GM18858 (cell line): ENCODE measurements at regions not wholly inside any gene's neighbourhood (a gene's known extent, or its start where the extent isn't known, plus 50 kb on each side); places are given as distances from the start of the nearest gene placed in this dataset.

Source experiments
- ATAC-seq: cut with Tn5 transposase; IDR thresholded peaks from one replicate; pipeline ENCODE4 v1.9.1; 2021; ENCODE audit not compliant: unreplicated experiment

- ATAC-seq: no peak
These were observed 118.9 kb upstream of the NRP1 start for GRCh38 chr10:33453081-33454025.

DNA sequence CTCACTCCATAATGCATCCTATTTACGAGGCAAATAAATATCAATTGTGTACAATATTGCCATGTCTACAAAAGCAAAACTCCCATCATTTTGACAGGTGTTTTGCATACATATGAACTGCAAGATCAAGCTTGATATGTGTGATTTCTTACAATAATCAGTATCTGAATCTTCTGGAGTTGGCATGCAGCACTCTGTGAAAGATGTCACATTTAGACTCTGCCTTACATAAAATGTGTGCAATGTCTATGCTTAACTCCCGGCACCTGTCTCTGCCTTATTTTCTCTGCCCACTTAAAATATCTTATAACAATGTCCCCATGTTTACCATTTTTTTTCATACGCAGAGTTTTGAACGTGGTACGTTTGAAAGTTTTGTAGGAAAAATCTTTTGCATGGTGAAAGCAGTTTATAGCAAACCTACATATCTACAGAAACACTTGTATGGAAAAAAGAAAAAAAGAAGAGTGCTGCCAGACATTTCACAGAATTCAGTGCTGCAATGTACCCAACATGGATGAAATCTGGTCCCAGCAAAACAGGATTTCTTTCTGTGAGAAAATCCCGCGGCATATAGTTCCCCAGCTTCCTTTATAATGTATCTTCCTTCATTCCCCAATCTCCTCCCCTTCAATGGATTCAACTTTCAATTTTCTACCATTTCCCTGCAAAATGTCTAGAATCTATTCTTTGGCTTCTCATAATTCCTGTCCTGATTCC lies 114.1 kb upstream of the NRP1 start:
- no peak for ATAC-seq

GRCh38 chr10:33441561-33441960 lies 107.1 kb upstream of the NRP1 start:
- no peak for ATAC-seq

DNA sequence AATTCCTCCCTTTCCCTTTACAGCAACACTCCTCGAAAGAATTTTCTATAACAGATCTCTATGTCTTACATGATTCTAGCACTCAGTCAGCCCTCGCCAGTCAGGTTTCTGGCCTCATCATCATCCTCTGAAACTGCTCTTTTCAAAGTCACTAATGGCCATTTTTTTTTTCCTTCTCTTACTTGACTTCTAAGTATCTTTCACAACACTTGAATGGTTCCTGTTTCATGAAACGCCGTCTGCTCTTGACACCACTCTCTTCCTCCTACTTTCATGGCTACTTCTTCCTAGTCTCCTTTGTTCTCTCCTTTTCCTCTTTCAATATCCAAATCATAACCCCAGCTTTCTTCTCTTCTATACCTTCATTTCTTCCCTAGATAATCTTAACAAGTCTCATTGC lies 100.5 kb upstream of the NRP1 start:
- no peak for ATAC-seq

DNA sequence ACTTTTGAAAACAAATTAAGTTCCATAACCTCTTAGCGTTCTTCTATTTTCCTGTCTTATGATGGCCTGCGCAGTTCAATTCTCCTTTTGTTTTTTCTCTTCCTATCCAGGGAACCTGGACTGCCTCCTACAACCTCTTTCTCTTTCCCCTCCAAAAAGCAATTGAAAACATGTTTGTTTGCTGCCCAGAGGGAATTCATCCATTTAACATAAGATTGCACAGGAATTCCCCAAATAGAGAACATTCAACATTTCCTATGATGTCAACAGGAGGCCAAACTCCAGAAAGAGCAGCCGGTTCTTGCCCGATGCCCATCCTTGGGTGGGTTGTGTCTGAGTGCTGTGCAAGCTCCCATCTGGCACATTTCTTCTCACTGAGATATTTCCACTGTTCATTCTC lies 94.2 kb upstream of the NRP1 start:
- ATAC-seq: no peak

DNA sequence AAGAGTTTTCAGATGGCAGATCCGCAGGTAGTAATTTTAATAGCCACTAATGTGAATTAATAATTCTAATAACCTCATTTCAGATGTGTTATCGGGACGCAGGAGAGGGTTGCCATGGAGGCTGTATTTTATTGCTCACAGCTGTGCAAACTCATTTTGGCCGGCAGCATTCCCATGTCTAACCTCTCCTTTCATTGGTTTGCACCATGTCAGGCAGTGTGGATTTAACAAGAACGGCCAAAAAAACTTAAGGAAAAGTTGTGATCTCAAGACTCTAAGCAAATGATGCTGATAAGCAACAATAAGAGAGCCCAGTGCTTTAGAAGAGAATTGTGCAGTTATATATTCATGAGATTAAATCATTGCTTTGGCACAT lies 88.7 kb upstream of the NRP1 start:
- ATAC-seq: no peak

DNA sequence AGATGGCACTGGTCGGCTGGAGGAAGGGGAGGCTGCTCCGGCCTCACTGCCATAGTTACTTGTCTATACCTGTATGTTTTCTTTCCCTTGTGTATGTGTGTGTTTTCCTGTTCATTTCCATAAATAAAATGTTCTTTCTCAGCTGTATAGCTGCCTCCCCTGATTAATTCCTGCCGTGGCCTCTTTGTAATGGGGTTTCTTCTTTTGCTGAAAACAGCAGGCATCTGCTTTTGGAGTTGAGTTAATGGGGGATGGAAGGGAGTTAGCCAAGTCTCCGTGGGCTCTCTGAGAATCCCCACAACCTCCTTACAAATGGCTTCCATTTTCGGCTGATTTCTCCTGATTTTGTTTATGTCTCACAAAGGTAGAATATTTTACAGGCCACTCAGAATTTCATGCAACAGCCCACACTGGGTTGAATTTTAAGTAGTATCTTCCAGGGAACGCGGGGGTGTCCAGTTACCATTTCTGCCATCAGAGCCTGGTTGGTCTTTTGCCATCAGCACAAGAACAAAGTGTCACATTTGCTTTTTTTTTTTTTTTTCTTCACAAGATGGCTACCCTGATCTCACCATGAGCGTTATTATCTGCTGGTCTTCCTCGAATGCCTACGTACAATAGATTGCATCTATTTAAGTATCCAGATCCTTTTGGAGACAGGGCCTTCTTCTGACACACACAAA lies 88.1 kb upstream of the NRP1 start:
- ATAC-seq: no peak

DNA sequence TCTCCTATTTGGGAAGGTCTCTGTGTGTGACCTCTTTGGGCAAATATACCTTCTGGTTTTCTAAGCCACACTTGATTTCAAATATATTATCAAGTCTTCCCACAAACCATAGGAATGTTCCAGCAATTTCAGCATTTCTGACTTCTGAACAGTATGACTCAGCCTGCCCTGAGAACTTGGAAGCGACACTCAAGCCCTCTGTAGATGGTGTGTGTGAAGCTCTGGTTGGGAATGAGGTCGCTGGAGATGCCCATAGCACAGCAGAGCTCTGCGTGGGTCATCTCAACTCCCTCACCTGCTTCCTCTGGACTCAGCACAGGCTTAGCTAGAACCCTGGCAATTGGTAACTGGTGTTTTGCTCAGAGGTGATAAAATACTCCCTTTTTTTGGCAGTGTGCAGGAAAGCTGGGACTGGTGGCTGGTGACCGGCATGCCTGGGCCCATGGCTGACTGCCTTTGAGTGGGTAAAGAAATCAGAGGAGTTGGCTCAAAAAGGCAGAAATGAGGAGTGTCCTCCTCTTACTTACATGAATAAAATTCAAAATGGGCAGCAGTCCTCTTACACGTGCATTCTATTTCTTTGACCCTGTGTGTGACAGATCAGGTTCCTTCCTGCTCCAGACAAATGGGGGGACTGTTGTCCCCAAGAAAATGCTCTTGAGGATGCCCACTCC lies 87.5 kb upstream of the NRP1 start:
- ATAC-seq: no peak

DNA sequence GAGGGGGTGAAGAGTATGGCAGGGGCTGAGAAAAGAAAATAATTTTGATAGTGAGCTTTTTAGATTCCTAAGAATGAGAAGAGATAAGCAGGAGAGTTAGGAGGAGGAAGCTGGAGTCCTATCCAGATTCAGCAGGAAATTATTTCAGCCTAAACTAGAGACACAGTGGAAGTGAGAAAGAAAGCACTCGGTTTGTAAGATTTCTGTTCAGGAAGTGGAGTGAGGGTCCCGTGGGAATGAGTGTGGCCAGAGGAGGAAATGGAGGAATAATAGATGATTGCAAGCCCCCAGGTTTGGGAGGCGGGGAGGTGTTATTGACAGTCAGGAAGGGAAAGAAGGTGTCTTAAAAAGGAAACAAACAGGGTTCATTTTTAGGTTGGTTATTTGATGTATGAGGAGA lies 84.8 kb upstream of the NRP1 start:
- ATAC-seq: no peak

DNA sequence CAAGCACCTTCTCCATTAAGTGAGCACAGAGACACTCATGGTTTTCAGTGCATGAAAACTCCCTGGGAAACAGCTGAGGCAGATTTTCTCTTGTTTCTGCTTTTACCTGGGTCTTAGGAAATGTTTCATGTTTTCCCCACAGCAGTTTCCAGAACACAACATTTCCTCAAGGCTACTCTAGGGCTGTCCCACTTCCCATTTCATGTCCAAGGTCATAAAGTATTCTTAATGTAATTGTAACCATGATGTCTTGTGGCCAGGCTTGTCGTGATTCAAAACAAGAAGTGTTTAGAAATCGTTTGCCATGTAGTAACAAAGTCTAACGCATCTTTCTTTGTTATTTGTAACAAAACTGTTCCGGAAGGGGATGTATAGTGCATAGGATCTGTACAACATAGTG lies 83.8 kb upstream of the NRP1 start:
- no peak for ATAC-seq

- no peak for ATAC-seq
These were observed 82.2 kb upstream of the NRP1 start for GRCh38 chr10:33416691-33417090.

GRCh38 chr10:33416209-33416608 lies 81.7 kb upstream of the NRP1 start:
- ATAC-seq: peak; percentile 80

DNA sequence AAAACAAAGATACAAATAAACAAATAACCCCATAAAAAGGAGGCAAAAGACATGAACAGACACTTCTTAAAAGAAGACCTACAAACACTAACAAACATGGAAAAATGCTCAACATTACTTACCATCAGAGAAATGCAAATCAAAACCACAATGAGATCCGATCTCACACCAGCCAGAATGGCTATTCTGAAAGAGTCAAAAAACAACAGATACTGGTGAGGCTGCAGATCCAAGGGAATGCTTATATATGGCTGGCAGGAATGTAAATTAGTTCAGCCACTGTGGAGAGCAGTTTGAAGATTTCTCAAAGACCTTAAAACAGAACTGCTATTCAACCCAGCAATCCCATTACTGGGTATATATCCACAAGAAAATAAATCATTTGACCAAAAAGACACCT lies 80.4 kb upstream of the NRP1 start:
- ATAC-seq: no peak

DNA sequence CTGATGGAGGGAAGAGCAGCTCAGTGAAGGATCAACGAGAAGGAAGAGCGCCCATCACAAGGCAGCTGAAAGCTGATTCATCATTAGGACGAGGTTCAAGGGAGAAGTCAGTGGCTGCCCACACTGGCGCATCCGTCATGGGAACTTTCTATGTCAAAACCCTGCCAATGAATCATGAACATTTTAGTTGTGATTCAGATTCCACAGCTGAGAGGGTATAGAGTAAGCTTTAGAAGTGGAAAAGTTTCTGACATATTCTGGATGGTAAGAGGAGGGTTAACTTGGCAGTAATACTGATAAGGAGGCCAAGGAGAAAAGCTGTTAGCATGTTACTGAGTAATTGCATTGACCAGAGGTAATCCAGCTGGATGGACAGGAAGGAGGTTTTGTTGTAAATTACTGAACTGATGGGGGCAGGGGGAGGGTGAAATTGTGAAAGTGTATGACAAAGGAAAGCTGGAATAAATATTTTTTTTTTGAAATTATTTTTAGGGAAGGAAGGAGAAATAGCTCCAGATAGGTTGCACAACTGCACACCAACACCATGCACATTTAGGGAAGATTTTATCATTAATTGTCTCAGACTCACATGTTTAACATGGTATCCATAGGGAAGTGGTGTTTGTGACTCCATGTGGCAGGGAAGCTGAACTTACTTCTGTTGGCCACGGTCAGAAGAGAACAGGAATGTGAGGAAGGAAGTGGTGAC lies 78.3 kb upstream of the NRP1 start:
- no peak for ATAC-seq

DNA sequence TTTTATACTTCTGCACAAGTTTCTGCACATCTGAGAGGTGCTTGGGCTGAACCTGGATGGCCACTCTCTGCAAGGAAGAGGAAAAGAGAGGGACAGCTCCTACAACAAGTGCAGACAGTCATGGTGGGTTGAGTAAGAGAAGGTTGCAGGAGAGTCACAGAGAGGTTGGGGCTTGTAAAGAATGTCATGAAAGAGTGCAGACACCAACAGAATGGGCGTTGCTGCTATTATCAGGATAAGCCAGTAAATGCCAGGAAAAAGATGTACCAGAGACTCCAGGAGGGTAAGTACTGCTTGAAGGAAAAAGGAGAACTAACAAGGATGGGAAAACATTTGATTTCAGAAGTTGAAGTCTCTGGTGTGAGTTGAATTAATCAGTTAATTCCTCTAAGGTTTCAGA lies 77.8 kb upstream of the NRP1 start:
- no peak for ATAC-seq

GRCh38 chr10:33410860-33411234 lies 76.4 kb upstream of the NRP1 start:
- no peak for ATAC-seq

- no peak for ATAC-seq
These were observed 75.8 kb upstream of the NRP1 start for GRCh38 chr10:33410096-33410859.

- no peak for ATAC-seq
These were observed 72.1 kb upstream of the NRP1 start for GRCh38 chr10:33406596-33406995.

GRCh38 chr10:33402220-33403073 lies 68.0 kb upstream of the NRP1 start:
- ATAC-seq: no peak
